Epithelial cell of proximal tubule (primary cell): ENCODE measurements at regions not wholly inside any gene's neighbourhood (a gene's known extent, or its start where the extent isn't known, plus 50 kb on each side); places are given as distances from the start of the nearest gene placed in this dataset.
A peak's percentile ranks its signal among the peaks of the same experiment; 100 is the strongest.

Experiments used
- DNase-seq: peaks from one replicate; pipeline ENCODE4 v3.0.0-alpha.2; 2011; ENCODE audit warnings: low read depth
- H3K4me3 ChIP-seq: 2 replicates; pipeline ENCODE4 v1.5.1; 2011; ENCODE audit warnings: low read depth, mild to moderate bottlenecking, low read length
- CTCF ChIP-seq: conservative IDR thresholded peaks from 2 replicates; pipeline ENCODE4 v1.5.1; 2012; ENCODE audit warnings: low read depth, mild to moderate bottlenecking, low read length

DNA sequence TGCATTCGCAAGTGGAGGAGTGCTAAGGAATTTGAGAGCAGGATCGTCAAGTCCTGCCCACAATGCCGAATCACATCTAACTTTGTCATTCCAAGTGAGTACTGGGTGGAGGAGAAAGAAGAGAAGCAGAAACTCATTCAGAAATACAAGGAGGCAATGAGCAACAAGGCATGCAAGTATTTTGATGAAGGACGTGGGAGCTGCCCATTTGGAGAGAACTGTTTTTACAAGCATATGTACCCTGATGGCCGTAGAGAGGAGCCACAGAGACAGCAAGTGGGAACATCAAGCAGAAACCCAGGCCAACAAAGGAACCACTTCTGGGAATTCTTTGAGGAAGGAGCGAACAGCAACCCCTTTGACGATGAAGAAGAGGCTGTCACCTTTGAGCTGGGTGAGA, 100.2 kb upstream of the MED14 start:
- TF ChIP-seq CTCF, result no peak
- H3K4me3 ChIP-seq, result no peak overlapping the region
- DNase-seq, result no peak

- no peak for DNase-seq
- no peak for TF ChIP-seq CTCF
- no peak overlapping the region for H3K4me3 ChIP-seq
Observed at GRCh38 chrX:40843643-40844042, 108.3 kb upstream of the MED14 start.

- TF ChIP-seq CTCF, result no peak
- DNase-seq, result no peak
- H3K4me3 ChIP-seq, result no peak overlapping the region
Observed at GRCh38 chrX:40844471-40844870, 109.1 kb upstream of the MED14 start.

DNA sequence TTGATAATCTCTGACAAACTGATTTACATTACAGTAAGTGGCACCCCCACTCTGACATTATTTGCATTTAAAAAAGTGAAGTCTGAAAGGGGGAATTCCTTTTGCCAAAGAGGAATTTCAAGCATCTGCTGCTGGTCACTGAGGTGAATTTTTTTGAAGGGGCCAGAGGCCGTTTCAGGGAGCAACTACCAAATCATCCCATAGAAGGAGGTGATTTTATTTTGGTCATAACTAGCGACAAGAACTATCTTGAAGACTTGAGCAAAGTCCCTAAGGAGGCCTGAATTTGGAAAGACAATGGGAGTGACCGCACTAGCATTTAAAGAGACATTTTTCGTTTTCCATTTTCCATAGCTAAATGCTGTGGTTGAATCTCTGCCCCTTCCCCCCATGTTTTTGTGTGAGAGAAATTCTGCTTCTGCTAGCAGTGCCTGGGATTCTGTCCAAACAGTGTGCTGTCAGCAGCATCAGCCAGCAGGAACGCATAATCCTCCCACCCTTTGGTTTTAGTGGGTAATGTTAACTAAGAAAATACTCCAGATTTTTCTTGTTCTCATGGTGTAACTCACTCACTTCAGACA, 110.1 kb upstream of the MED14 start:
- TF ChIP-seq CTCF, result no peak
- peak; percentile 54 for DNase-seq
- no peak overlapping the region for H3K4me3 ChIP-seq

GRCh38 chrX:40849906-40850823, 114.8 kb upstream of the MED14 start:
- no peak overlapping the region for H3K4me3 ChIP-seq
- TF ChIP-seq CTCF, result no peak
- no peak for DNase-seq

DNA sequence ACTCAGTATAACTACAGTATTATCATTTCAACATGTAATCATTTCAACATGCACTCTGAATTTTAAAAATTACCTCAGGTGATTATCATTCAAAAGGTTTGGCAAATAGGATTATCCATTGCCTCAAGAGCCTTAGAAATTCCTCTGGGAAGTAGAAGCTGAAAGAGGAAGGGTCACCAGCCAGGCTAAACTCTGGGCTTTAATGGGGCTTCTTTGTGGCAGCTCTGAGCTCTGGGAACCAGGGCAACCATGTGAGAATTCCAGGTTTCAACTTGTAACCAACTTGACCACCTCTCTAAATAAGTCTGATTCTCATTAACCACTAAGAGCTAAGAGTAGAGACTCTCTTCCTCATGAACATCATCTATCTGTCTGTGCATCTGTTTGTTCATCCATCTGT, 117.2 kb upstream of the MED14 start:
- no peak overlapping the region for H3K4me3 ChIP-seq
- DNase-seq, result no peak
- no peak for TF ChIP-seq CTCF
